ENCODE measurements at regions not wholly inside any gene's neighbourhood (a gene's known extent, or its start where the extent isn't known, plus 50 kb on each side); places are given as distances from the start of the nearest gene placed in this dataset.

DNA sequence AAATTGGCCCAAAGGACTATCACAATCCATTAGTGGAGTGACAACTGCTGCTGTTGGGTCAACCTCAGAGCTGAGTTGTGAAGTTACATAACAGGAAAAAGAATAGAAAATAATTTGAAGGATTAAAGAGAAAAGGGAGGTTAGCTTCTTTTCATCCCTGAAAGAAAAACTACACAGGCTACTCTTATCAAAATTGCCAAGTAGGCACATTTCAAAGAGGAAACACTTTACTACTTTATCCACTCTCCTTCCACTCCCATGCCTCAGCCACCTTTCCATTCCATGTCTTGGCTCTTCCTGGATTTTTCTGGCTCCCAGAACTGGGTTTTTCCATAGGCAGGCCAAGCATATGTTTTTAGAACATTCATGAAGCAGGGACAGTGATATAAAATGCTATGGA is 384.0 kb upstream of the RORA start:
- CTCF ChIA-PET: no interaction called here
- Histone ChIP-seq H3K36me3 (ENCODE audit: insufficient read depth, low read length) (no peaks in the 10 kb centered on the region), H3K27me3 (ENCODE audit: insufficient read depth, low read length, poor library complexity, severe bottlenecking) (no peaks in the 10 kb centered on the region), H3K9me3 (ENCODE audit: low read length) (peaks cover 4% of the 10 kb centered on the region), H3K4me1 (ENCODE audit: insufficient read depth, low read length) (no peaks in the 10 kb centered on the region), H3K27ac (ENCODE audit: low read depth, low read length) (no peak overlapping the region), H3K4me3 (ENCODE audit: low read length) (no peak overlapping the region)
- POLR2A ChIA-PET: no interaction called here
- peaks cover 0 to 1% (median 0%) of the 10 kb centered on the region in 3 donors for H3K36me3 Mint-ChIP-seq
- no peak for DNase-seq
- H3K9me3 Mint-ChIP-seq: peaks cover 16 to 30% (median 23%) of the 10 kb centered on the region in 5 donors
- H3K27ac Mint-ChIP-seq: no peak overlapping the region
- H3K27me3 Mint-ChIP-seq: peaks cover 4 to 33% of the 10 kb centered on the region in 2 donors
- no peaks in the 10 kb centered on the region for H3K4me1 Mint-ChIP-seq
- no peak overlapping the region for H3K4me3 Mint-ChIP-seq

GRCh38 chr15:61612111-61612510 is 383.0 kb upstream of the RORA start:
- H3K27me3 Mint-ChIP-seq: peaks cover 4 to 43% of the 10 kb centered on the region in 2 donors
- H3K4me1 ChIP-seq (ENCODE audit: insufficient read depth, low read length): no peaks in the 10 kb centered on the region
- H3K4me1 Mint-ChIP-seq: no peaks in the 10 kb centered on the region
- H3K4me3 ChIP-seq (ENCODE audit: low read length): no peak overlapping the region
- H3K27ac Mint-ChIP-seq: no peak overlapping the region
- no peaks in the 10 kb centered on the region for H3K36me3 ChIP-seq (ENCODE audit: insufficient read depth, low read length)
- peaks cover 12 to 29% (median 23%) of the 10 kb centered on the region in 5 donors for H3K9me3 Mint-ChIP-seq
- POLR2A ChIA-PET: no interaction called here
- CTCF ChIA-PET: no interaction called here
- H3K27me3 ChIP-seq (ENCODE audit: insufficient read depth, low read length, poor library complexity, severe bottlenecking): no peaks in the 10 kb centered on the region
- H3K36me3 Mint-ChIP-seq: peaks cover 0 to 1% (median 0%) of the 10 kb centered on the region in 3 donors
- peaks cover 4% of the 10 kb centered on the region for H3K9me3 ChIP-seq (ENCODE audit: low read length)
- H3K27ac ChIP-seq (ENCODE audit: low read depth, low read length): no peak overlapping the region
- no peak overlapping the region for H3K4me3 Mint-ChIP-seq
- no peak for DNase-seq

- no peaks in the 10 kb centered on the region for H3K4me1 Mint-ChIP-seq
Measured at GRCh38 chr15:61605343-61605742, 376.2 kb upstream of the RORA start.

GRCh38 chr15:61598655-61599054 is 369.6 kb upstream of the RORA start:
- Histone ChIP-seq H3K27me3 (ENCODE audit: insufficient read depth, low read length, poor library complexity, severe bottlenecking) (no peaks in the 10 kb centered on the region), H3K4me1 (ENCODE audit: insufficient read depth, low read length) (no peaks in the 10 kb centered on the region), H3K27ac (ENCODE audit: low read depth, low read length) (no peak overlapping the region), H3K9me3 (ENCODE audit: low read length) (no peaks in the 10 kb centered on the region), H3K36me3 (ENCODE audit: insufficient read depth, low read length) (no peaks in the 10 kb centered on the region), H3K4me3 (ENCODE audit: low read length) (no peak overlapping the region)
- Mint-ChIP-seq H3K27ac (no peak overlapping the region), H3K4me1 (no peaks in the 10 kb centered on the region), H3K4me3 (no peak overlapping the region), H3K36me3 (peaks cover 0 to 2% (median 0%) of the 10 kb centered on the region in 3 donors), H3K27me3 (peaks cover 0 to 3% of the 10 kb centered on the region in 2 donors), H3K9me3 (no peaks in the 10 kb centered on the region)
- CTCF ChIA-PET: no interaction called here
- DNase-seq: no peak
- POLR2A ChIA-PET: no interaction called here

More at GRCh38 chr15:61605343-61605742, 376.2 kb upstream of the RORA start:
- no peak for DNase-seq
- no peaks in the 10 kb centered on the region for H3K27me3 ChIP-seq (ENCODE audit: insufficient read depth, low read length, poor library complexity, severe bottlenecking)
- no peak overlapping the region for H3K4me3 ChIP-seq (ENCODE audit: low read length)
- Mint-ChIP-seq H3K27ac (no peak overlapping the region), H3K36me3 (peaks cover 0 to 2% (median 0%) of the 10 kb centered on the region in 3 donors), H3K27me3 (peaks cover 0 to 50% of the 10 kb centered on the region in 2 donors), H3K9me3 (peaks cover 0 to 3% (median 0%) of the 10 kb centered on the region in 5 donors), H3K4me3 (no peak overlapping the region)
- H3K4me1 ChIP-seq (ENCODE audit: insufficient read depth, low read length): no peaks in the 10 kb centered on the region
- H3K9me3 ChIP-seq (ENCODE audit: low read length): no peaks in the 10 kb centered on the region
- ChIA-PET POLR2A (no interaction called here), CTCF (no interaction called here)
- H3K27ac ChIP-seq (ENCODE audit: low read depth, low read length): no peak overlapping the region
- no peaks in the 10 kb centered on the region for H3K36me3 ChIP-seq (ENCODE audit: insufficient read depth, low read length)

GRCh38 chr15:61584410-61584809 is 355.3 kb upstream of the RORA start:
- no peaks in the 10 kb centered on the region for H3K36me3 Mint-ChIP-seq
- H3K4me1 Mint-ChIP-seq: no peaks in the 10 kb centered on the region
- Histone ChIP-seq H3K4me3 (ENCODE audit: low read length) (no peak overlapping the region), H3K27ac (ENCODE audit: low read depth, low read length) (no peak overlapping the region), H3K36me3 (ENCODE audit: insufficient read depth, low read length) (no peaks in the 10 kb centered on the region), H3K9me3 (ENCODE audit: low read length) (no peaks in the 10 kb centered on the region), H3K27me3 (ENCODE audit: insufficient read depth, low read length, poor library complexity, severe bottlenecking) (no peaks in the 10 kb centered on the region), H3K4me1 (ENCODE audit: insufficient read depth, low read length) (no peaks in the 10 kb centered on the region)
- no peak overlapping the region for H3K4me3 Mint-ChIP-seq
- CTCF ChIA-PET: no interaction called here
- no peak overlapping the region for H3K27ac Mint-ChIP-seq
- H3K27me3 Mint-ChIP-seq: peaks cover 8 to 23% of the 10 kb centered on the region in 2 donors
- DNase-seq: no peak
- peaks cover 0 to 6% (median 5%) of the 10 kb centered on the region in 5 donors for H3K9me3 Mint-ChIP-seq
- POLR2A ChIA-PET: no interaction called here

- no peak overlapping the region for H3K4me3 Mint-ChIP-seq
- H3K9me3 ChIP-seq (ENCODE audit: low read length): no peaks in the 10 kb centered on the region
- no peaks in the 10 kb centered on the region for H3K27me3 ChIP-seq (ENCODE audit: insufficient read depth, low read length, poor library complexity, severe bottlenecking)
- H3K9me3 Mint-ChIP-seq: peaks cover 0 to 6% (median 5%) of the 10 kb centered on the region in 5 donors
- no peak overlapping the region for H3K4me3 ChIP-seq (ENCODE audit: low read length)
- no peak for DNase-seq
- ChIA-PET CTCF (no interaction called here), POLR2A (no interaction called here)
- H3K36me3 Mint-ChIP-seq: no peaks in the 10 kb centered on the region
- H3K27me3 Mint-ChIP-seq: peaks cover 11 to 18% of the 10 kb centered on the region in 2 donors
- H3K36me3 ChIP-seq (ENCODE audit: insufficient read depth, low read length): no peaks in the 10 kb centered on the region
- no peak overlapping the region for H3K27ac ChIP-seq (ENCODE audit: low read depth, low read length)
- no peaks in the 10 kb centered on the region for H3K4me1 ChIP-seq (ENCODE audit: insufficient read depth, low read length)
- H3K27ac Mint-ChIP-seq: no peak overlapping the region
- no peaks in the 10 kb centered on the region for H3K4me1 Mint-ChIP-seq
Measured at GRCh38 chr15:61582092-61582491, 353.0 kb upstream of the RORA start.

- CTCF ChIA-PET: no interaction called here
- H3K4me3 Mint-ChIP-seq: no peak overlapping the region
Measured at GRCh38 chr15:61575597-61575996, 346.5 kb upstream of the RORA start.

GRCh38 chr15:61571026-61571425 is 341.9 kb upstream of the RORA start:
- POLR2A ChIA-PET: no interaction called here

More at GRCh38 chr15:61575597-61575996, 346.5 kb upstream of the RORA start:
- no peak for DNase-seq
- no peaks in the 10 kb centered on the region for H3K36me3 Mint-ChIP-seq
- H3K27me3 Mint-ChIP-seq: peaks cover 13 to 16% of the 10 kb centered on the region in 2 donors
- H3K4me1 Mint-ChIP-seq: no peaks in the 10 kb centered on the region
- Histone ChIP-seq H3K9me3 (ENCODE audit: low read length) (no peaks in the 10 kb centered on the region), H3K27me3 (ENCODE audit: insufficient read depth, low read length, poor library complexity, severe bottlenecking) (no peaks in the 10 kb centered on the region), H3K27ac (ENCODE audit: low read depth, low read length) (no peak overlapping the region), H3K4me1 (ENCODE audit: insufficient read depth, low read length) (no peaks in the 10 kb centered on the region), H3K4me3 (ENCODE audit: low read length) (no peak overlapping the region), H3K36me3 (ENCODE audit: insufficient read depth, low read length) (no peaks in the 10 kb centered on the region)
- POLR2A ChIA-PET: no interaction called here
- H3K27ac Mint-ChIP-seq: no peak overlapping the region
- peaks cover 0 to 7% (median 0%) of the 10 kb centered on the region in 5 donors for H3K9me3 Mint-ChIP-seq

GRCh38 chr15:61564785-61565184 is 335.7 kb upstream of the RORA start:
- Mint-ChIP-seq H3K4me1 (no peaks in the 10 kb centered on the region), H3K9me3 (peaks cover 0 to 5% (median 0%) of the 10 kb centered on the region in 5 donors), H3K27me3 (peaks cover 11 to 33% of the 10 kb centered on the region in 2 donors), H3K4me3 (no peak overlapping the region), H3K36me3 (no peaks in the 10 kb centered on the region), H3K27ac (no peak overlapping the region)
- Histone ChIP-seq H3K4me1 (ENCODE audit: insufficient read depth, low read length) (no peaks in the 10 kb centered on the region), H3K27ac (ENCODE audit: low read depth, low read length) (no peak overlapping the region), H3K9me3 (ENCODE audit: low read length) (no peaks in the 10 kb centered on the region), H3K36me3 (ENCODE audit: insufficient read depth, low read length) (no peaks in the 10 kb centered on the region), H3K27me3 (ENCODE audit: insufficient read depth, low read length, poor library complexity, severe bottlenecking) (no peaks in the 10 kb centered on the region), H3K4me3 (ENCODE audit: low read length) (no peak overlapping the region)
- CTCF ChIA-PET: no interaction called here
- POLR2A ChIA-PET: no interaction called here
- DNase-seq: no peak

More at GRCh38 chr15:61571026-61571425, 341.9 kb upstream of the RORA start:
- no peaks in the 10 kb centered on the region for H3K36me3 Mint-ChIP-seq
- H3K4me1 Mint-ChIP-seq: no peaks in the 10 kb centered on the region
- H3K9me3 ChIP-seq (ENCODE audit: low read length): no peaks in the 10 kb centered on the region
- no peak for DNase-seq
- no peaks in the 10 kb centered on the region for H3K4me1 ChIP-seq (ENCODE audit: insufficient read depth, low read length)
- no peak overlapping the region for H3K27ac ChIP-seq (ENCODE audit: low read depth, low read length)
- no peaks in the 10 kb centered on the region for H3K27me3 ChIP-seq (ENCODE audit: insufficient read depth, low read length, poor library complexity, severe bottlenecking)
- no peak overlapping the region for H3K27ac Mint-ChIP-seq
- no peaks in the 10 kb centered on the region for H3K36me3 ChIP-seq (ENCODE audit: insufficient read depth, low read length)
- no peak overlapping the region for H3K4me3 Mint-ChIP-seq
- H3K4me3 ChIP-seq (ENCODE audit: low read length): no peak overlapping the region
- CTCF ChIA-PET: no interaction called here
- peaks cover 0 to 3% (median 0%) of the 10 kb centered on the region in 5 donors for H3K9me3 Mint-ChIP-seq
- peaks cover 7 to 14% of the 10 kb centered on the region in 2 donors for H3K27me3 Mint-ChIP-seq
